GM18519 (cell line): ENCODE measurements at regions not wholly inside any gene's neighbourhood (a gene's known extent, or its start where the extent isn't known, plus 50 kb on each side); places are given as distances from the start of the nearest gene placed in this dataset.
A peak's percentile ranks its signal among the peaks of the same experiment; 100 is the strongest.
"Not testable (repeated sequence)": the region's sequence is repeated elsewhere in the genome, so short reads cannot be mapped to it uniquely, and the experiment has no call there.

Experiments used
- ATAC-seq: cut with Tn5 transposase; IDR thresholded peaks from one replicate; pipeline ENCODE4 v1.9.1; 2021; ENCODE audit warnings: mild to moderate bottlenecking, moderate library complexity; ENCODE audit not compliant: unreplicated experiment, low FRiP score

DNA sequence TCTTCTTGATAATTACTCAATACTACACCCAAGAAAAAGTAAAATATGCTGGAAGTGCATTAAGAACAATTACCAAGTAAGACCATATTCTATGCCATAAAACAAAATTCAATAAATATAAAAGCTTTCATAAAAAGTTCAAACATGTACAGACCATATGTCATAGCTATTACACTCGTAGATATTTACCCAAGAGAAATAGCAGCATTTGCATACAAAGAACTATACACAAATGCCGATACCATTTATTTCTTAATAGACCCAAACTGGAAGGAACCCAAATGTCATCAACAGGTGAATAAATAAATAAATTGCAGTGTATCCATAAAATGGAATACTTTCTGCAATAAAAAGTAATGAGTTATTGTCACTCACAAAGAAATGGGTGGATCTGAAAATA, 78.3 kb upstream of the SLC16A7 start:
- no peak for ATAC-seq

DNA sequence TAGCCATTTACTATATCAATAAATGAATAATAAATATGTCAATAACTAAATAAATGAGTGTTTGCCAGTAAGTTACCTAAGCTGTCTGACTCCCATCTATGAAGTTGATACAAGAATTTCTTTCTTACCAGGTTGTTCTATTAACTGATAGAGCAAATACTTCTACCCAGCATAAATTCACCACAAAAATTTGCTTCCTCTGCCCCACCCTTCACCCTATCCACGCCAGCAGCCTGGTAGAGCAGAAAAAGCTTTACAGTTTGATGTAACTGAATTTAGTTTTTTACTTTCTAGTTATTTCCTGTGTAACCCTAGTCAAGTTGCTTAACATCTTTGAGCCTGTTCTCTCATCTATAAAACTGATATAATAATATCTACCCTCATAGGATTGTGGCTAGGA, 94.9 kb upstream of the SLC16A7 start:
- ATAC-seq: no peak

DNA sequence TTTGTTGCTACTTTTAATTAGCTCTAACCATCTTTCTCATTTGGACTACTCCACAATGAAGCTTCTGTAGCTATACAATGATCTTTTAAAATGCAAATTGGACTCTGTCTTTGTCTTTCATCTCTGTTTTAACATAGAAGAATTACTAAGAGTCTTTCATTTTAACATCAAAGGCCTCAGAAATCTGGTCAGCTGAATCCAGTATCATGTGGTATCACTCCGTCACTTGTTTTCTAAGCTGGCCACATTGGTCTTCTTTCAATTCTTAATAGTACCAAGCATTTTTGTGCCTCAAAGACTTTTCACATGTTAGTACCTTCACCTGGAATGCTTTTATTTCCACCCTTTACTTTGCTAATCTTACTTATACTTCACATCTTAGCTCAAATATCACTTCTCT, 95.5 kb upstream of the SLC16A7 start:
- ATAC-seq: no peak

DNA sequence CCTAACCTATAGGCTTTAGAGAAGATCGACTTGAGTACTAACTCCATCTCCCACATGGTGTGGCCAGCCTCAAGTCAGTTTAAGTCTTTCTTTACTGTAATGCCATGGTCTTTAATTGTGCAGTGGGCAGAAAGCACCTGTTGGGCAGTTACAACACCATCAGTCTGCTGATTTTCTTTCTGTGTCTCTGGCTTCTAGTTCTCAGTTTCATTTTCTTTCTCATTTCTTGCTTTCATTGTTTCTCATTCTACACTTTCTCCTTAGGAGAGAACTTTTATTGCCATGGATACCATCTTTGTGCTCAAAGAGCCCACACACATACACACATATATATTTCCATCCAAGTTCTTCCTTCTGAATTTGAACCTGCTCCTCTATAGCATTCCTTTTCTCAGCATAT, 96.1 kb upstream of the SLC16A7 start:
- ATAC-seq: peak; percentile 98

DNA sequence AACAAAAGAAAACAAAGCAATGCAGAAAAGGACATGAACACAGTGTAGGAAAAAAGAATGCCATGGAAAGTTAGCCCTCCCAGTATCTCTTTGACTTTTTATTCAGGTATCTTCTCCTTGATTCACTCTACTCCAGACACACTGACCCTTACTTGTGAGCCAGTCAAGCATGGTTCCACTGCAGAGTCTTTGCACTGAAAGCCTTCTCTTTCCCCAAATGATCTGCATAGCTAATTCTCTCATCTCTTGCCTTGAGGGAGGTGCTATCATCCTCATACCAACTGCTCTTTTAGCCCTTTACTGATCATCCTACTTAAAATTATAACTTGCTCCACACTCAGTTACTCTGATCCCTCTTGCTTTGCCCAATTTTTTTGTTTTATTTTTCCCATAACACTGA, 101.2 kb upstream of the SLC16A7 start:
- no peak for ATAC-seq

DNA sequence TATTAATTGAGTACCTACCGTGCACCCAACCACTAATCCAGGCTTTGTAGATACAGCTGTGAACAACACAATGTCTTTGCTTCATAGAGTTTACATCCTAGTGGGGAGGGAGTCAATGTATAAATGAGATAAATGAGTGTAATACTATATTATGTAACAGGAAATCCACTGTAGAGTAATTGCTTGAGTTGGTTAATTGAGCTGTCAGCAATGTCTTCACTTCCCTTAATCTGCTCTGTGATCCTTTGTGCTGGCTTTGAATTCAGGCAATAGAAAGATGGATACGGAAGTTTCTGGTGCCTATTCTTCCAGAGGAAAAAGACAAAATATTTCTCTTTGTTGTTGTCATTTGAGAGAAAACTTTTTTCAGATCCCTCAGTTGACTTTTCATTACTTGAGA, 104.0 kb upstream of the SLC16A7 start:
- ATAC-seq: no peak

DNA sequence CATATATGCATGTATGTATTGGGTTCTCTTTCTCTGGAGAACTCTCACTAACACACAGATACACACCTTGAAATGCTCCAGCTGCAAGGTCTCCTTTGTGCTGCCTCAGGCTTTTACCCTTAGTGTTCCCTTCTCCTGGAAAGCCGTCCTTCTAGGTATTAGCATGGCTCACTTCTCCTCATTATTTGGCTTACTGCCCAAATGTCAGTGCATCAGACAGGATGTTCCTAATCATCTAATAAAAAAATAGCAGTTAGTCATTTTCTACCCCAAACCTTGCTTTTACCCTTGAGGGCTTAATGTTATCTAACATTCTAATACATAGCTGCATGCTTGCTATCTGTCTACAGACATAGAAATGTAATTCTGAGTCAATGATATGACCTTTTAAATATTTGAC, 109.0 kb upstream of the SLC16A7 start:
- ATAC-seq: no peak

DNA sequence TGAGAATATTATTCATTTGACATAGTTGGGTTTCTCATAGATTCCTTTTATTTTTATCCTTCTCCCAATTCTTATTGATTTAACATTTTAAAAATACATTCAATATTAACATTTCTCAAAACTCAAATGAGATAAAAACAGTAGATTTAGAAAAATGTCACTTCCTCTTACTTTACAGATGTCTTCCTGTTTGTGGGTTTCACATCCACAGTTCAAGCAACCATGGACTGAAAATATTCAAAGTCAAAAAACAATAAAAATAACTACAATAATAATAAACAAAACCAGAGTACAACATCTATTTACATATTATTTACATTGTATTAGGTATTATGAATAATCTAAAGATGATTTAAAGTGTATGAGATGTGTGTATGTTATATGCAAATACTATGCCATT, 111.3 kb upstream of the SLC16A7 start:
- ATAC-seq: peak; percentile 95

DNA sequence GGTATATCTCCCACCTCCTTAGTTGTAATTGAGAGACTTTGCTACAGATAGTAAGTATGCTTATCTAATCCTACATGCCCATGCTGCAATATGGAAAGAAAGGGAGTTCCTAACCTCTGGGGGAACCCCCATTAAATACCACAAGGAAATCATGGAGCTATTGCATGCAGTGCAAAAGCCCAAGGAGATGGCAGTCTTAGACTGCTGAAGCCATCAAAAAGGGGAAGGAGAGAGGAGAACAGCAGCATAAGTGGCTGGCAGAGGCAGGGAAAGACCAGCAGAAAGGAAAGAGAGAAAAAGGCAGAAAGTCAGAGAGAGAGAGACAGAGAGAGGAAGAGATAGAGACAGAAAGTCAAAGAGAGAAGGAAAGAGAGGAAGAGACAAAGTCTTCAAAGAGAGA, 121.6 kb upstream of the SLC16A7 start:
- ATAC-seq: not testable (repeated sequence)

DNA sequence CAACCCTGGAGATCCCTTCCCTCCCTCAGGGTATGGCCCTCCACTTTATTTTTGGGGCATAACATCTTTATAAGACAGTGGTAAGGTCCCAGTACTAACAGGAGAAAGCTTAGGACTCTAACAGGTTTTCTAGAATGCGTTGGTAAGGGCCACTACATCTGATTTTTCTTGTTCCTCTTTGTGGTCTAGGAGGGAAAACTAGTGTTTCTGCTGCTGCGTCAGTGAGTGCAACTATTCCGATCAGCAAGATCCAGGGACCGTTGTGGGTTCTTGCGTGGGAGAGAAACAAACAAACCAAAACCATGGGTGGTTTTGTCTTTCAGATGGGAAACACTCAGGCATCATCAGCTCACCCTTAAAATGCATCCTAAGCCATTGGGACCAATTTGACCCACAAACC, 123.6 kb upstream of the SLC16A7 start:
- no peak for ATAC-seq

DNA sequence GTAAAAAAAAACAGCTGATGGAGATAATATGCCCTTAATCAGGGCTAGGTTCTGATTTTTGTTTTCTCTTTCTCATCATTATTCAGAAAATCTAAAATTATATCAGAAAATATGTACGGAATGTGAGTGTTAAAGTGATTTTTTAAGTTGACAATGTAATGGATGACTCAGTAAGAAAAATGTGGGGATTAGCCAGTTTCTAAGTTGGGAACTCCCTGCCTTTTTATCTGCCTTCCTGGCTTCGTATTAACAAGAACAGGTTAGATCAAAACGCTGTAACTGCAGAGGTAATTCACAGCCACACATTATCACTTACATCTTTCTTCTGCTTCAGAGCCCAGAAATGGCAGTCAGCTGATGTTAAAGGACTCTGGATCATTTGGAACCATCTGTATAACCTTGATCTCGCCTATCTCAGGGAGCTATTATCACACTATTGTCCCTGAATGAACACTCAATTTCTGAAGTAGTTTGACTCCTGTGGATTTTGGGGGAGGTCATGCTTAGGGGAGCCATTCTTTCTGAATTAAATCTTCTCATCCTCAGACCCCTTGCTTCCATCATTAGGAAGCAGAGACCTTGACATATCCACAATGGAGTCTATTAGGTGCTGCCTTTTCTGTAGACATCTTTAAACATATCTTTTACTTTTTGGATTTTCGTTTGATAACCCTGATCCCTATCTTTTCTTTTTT, 135.7 kb upstream of the SLC16A7 start:
- ATAC-seq: no peak

DNA sequence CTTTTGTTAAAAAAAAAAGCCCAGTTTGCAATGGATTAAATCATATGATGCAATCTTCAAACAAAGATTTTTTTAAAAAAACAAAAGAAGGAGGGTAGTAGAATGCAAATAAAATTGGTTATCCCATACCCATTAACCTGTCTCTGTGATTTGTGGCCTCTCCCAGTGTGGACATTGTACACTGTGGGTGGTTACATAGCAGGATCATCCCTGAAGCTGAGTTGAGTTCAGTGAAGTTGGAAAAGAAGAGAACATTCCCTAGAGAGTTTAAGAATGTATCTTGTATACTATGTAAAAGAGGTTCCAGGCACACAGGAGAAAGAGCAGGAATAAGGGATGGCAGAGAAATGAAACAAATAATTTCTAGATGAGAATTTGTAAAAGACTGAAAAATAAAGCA, 142.4 kb upstream of the SLC16A7 start:
- no peak for ATAC-seq

DNA sequence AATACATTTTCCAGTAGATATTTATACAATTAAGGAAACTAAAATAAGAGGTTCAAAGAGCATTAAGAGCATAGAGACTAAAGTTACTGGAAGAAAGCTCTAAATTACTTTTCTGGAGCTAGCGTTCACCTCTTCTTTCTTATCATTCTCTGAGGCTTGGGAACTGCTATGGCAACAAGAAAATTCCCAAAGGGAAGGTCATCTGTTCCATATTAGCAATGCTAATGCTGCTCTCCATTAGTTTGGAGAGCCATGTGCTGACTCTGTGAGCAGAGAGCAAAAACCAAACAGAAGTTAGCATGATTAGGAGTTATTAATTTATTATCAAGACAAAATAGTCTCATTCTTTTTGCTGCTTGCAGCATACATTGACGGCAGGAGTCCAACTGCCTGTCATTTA, 143.1 kb upstream of the SLC16A7 start:
- no peak for ATAC-seq

DNA sequence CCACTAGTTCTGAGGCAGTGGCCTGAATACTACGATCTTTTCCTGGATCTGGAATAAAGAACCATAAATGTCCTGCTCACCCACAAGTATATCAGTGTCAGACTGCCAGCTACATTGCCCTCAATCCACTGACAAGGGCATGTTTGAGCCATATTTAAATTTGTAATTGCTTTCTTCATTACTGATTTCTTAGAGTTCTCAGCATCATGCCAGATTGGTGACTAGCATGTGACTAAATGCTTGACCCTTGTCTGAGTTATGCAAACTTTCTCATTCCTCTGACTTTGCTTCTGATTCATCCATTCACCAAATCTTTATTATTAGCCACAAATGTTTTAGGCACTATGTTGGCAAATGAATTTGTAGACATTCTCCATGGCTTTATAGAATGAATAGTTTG, 143.6 kb upstream of the SLC16A7 start:
- ATAC-seq: no peak

DNA sequence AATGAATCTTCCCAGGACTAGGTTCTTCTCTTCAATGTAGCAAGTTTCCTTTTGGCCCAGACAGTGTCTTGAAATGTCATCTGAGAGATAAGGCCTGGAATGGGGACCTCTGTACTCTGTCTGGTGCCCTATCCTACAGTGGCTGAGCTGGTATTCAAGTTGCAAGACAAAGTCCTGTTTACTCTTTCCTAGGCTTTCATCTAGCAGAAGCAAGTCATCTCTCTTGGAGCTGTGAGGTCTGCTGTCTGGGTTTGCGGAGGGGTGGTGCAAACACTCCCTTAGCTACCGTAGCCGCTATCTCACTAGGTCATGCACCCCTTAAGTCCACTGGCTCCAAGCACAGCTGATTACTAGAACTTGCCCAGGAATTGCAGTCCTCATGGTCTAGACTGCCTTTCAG, 149.7 kb upstream of the SLC16A7 start:
- no peak for ATAC-seq

DNA sequence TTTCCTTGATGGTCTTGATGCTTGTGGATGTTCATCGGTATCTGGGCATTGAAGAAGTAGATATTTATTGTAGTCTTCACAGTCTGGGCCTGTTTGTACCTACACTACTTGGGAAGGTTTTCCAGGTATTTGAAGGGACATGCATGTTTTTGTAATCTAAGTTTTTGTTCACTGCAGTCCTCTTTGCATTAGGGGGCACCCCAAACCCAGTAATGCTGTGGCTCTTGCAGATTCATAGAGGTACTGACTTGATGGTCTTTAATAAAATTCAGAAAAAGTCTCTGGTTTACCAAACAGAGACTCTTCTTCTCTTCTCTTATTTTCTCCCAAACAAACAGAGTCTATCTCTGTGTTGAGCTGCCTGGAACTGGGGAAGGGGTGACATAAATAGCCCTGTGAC, 150.9 kb upstream of the SLC16A7 start:
- ATAC-seq: no peak

DNA sequence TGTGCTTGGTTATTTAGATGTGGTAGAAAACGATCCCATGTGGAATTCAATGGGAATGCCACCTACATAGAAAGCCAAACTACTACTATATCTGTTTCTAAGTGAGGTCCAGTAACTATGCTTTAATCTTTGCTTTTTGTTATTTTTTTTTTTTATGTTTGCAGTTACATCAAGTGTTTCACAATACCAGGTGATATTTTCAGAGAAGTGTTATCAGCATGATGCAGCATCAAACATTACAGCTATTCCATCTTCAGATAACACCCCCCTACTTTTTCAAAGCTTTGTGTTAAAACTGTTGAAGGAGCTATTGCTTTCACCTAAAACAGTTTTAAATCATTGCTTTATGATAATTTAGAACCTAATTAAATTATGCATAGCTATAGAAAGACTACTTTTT, 163.8 kb upstream of the SLC16A7 start:
- no peak for ATAC-seq

DNA sequence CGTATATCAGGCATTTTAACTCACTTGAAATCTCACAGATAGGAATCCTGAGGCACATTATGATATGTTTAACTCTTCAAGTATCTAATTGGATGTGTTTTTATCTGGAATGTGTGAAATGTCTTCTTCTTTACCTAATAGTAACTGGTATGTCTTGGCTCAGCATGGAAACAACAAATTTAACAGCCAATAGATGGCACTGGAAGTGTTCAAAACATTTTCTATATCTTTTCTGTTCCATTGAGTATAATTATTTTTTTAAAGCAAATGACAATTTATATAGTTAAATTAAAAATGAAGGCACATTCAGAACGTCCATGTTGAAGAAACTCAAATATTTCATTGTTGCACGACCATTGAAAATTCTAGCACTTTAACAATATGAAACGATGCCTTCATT, 164.6 kb upstream of the SLC16A7 start:
- no peak for ATAC-seq

DNA sequence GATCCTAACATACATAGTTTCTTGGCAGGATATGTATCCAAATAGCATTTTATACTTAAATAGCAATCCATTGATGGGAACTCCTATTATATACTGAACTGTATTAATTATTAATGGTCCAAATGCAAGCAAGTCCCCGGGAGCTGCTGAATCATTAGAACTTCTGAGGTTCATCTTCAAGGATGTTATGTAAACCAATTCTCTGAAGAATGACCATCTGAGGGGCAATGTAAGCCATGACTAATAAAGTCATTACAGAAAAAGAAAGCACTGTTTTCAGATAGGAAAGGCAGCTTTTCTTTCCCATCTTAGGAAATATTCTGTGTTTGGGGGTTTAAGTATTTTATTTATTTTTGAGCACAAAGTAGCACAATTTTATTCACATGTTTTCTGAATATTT, 166.1 kb upstream of the SLC16A7 start:
- no peak for ATAC-seq

DNA sequence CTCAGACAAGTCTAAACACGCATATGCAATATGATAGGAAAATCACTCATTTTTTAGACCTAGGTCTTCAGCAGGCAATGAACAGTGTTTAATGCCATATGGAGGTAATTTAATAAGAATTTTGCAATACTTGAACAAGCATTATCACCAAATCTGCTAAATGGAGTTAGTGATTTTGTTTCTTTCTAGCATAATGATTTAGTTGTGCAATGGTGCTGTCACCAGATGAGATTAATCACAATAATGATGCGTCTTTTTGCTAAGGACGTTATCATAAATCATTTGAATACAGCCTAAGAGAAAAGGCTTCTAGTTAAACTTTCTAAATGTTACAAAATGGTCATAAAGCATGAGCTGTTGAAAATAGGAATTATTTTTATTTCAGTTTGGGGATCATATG, 170.0 kb upstream of the SLC16A7 start:
- no peak for ATAC-seq

DNA sequence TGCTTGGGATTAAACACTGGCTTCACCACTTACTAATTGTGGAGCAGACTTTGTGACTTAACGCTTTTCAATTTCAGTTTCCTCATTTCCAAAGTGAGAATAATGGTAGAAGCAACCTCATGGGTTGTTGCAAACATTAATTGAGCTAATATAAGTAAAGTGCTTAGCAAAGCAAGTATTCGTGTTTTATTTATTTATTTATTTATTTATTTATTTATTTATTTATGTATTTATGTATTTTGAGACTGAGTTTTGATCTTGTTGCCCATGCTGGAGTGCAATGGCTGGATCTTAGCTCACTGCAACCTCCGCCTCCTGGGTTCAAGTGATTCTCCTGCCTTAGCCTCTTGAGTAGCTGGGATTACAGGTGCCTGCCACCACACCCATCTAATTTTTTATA, 171.2 kb upstream of the SLC16A7 start:
- not testable (repeated sequence) for ATAC-seq

DNA sequence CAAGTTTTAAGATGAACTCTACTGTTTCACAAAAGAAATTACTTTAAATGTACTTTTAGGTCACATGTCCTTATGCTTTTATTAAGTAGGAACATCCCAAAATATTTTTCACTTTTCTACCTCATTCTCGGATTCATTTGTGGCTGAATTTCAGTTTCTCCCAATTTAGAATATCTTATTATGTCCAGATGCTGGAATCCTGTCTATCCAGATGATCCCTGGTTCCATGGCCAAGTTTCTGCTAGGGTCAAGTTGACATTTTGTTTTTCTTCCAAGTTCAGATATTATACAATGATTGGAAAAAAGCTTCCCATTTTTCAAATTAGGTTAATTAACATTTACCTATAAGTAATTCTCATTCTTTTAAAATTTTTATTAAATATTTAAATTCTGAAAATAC, 181.8 kb upstream of the SLC16A7 start:
- no peak for ATAC-seq

DNA sequence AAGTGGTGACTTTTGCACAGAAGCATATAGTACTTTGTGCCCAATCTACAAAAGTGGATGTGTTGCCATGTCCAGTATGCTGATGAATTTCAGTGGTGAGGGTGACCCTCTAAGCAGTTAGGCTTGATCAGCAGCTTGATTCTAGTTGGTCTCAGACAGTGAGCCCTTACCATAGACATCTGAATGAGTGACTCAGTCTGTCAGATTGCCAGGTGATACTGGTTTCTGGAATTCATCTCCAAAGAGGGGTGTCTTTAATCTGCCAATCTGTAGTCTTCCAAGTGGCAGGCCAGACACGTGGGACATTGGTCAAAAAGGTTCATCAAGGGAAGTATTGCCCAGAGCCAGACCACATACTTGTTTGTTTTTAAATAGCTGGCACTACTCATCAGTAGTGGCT, 187.4 kb upstream of the SLC16A7 start:
- ATAC-seq: no peak
